HG03060 (cell line): ENCODE measurements at regions not wholly inside any gene's neighbourhood (a gene's known extent, or its start where the extent isn't known, plus 50 kb on each side); places are given as distances from the start of the nearest gene placed in this dataset.
"Not testable (repeated sequence)": the region's sequence is repeated elsewhere in the genome, so short reads cannot be mapped to it uniquely, and the experiment has no call there.

ENCODE experiments used
- ATAC-seq: cut with Tn5 transposase; IDR thresholded peaks from one replicate; pipeline ENCODE4 v1.9.1; 2021; ENCODE audit warnings: low read depth, moderate number of reproducible peaks; ENCODE audit not compliant: unreplicated experiment

DNA sequence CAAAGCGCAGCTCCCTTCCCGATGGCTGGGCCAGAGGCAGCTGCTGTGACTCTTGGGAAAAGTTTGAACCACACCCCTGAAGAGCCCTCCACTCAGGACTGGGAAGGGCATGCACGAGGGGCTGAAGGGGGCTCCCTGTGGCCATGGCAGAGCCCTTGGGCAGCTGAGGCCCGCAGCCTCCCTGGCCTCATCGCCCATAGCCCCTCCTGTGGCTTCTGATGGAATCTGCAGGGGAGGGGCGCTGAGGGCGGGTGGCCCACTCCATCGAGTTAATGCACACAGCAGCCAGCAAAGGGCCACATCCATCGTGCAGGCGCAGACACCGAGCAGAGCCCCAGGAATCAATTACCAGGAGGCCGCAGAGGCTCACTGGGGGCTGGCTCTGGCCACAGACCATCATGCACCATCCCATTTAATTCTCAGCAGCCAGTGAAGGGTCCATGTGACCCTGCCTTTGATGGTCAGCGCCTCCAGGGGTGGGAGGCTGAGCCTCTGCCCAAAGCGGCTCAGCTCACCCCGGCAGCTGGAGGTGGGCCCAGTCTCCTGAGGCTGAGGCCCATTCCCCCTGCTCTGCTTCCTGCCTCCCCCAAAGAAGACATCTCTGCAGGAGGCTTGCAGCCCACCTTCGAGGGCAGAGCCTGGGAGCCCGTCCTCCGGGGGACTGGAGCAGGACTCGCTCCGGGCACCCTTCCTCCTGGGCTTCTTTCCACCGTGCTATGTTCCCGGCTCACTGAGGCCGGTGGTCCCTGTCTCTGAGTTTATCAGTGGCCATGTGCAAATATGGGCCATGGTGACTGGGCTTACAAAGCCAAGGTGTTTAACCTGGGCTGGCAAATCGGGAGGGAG lies 1410.2 kb downstream of the BRD1 start:
- ATAC-seq: no peak

DNA sequence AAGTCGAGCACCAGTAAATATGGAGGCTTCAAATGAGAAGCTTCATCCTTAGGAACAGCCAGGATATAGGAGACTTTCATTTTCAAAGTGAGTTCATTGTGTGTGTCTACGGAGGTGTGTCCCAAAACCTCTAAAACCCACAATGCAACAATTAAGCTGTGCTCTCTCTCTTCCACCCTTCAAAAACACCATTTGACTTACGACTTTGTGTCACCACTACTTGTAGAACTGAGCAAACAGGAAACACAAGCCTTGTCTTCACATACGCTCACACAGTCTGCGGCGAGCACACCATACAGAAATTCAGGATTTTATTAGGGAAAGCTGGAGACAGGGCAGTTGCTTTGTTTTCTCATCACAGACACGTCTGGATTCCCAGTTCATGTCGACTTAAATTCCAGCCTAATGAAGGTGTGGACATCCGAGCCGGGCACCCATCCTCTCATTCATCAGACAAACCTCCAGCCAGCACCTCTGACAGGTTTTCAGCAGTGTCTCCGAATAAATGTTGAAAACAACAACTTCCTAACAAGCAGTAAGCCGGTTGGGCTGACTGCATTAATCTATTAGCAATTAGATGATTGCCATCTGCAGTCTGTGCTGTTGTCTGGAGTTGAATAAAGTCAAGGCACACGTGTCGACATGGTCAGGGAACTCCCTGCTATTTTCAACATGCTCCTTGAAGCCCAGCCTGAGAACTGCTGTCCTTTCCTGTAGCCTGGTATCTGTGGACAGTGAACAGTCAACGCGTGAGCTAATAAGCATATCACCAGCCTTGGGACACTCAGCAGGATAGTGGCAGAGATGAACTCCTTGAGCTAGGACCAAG lies 1411.1 kb downstream of the BRD1 start:
- no peak for ATAC-seq

DNA sequence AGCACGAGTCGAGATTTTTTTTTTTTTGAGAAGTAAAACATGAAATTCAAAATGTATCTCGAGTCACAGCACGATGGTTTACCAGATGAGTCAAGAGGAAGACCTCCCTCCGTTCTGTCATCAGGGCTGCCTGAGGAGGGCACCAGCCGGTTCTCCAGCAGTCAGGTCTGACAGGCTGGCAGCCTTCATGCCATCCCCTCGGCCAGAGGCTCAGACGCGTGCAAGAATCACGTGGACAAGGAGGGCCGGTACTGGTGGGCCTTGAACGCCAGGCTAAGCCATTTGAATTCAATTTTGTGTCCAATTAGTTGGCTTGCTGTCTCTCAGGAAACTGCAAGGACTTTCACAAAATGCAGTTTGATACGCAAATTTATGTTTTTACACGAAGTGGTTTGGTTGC lies 1412.2 kb downstream of the BRD1 start:
- no peak for ATAC-seq

DNA sequence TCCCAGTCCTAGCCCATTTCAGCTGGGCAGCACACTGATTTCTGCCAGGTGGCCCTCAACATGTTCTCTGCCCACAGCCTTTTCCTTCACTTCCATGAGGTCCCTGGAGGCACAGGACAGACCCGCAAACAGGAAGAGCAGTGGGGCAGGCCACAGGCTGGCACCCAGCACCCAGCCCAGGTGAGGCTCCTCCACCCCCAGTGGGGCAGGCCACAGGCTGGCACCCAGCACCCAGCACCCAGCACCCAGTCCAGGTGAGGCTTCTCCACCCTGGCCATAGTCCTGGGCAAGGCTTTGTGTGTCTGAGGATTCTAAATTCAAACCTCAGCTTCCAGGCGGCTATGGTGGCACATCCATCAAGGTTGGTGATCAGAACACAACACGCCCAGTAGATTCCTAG lies 1413.0 kb downstream of the BRD1 start:
- ATAC-seq: no peak

DNA sequence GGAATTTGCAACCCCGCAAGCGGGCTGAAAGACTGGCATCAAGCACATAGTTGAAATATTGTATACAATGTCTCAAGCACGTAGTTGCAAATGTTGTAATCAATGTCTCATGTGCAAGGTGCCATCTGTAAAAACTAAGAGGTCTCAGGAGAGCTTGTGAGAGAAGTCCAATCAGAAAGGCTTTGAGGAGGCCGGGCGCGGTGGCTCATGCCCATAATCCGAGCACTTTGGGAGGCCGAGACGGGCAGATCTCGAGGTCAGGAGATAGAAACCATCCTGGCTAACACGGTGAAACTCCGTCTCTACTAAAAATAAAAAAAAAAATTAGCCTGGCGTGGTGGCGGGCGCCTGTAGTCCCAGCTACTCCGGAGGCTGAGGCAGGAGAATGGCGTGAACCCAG lies 1414.7 kb downstream of the BRD1 start:
- ATAC-seq: not testable (repeated sequence)

DNA sequence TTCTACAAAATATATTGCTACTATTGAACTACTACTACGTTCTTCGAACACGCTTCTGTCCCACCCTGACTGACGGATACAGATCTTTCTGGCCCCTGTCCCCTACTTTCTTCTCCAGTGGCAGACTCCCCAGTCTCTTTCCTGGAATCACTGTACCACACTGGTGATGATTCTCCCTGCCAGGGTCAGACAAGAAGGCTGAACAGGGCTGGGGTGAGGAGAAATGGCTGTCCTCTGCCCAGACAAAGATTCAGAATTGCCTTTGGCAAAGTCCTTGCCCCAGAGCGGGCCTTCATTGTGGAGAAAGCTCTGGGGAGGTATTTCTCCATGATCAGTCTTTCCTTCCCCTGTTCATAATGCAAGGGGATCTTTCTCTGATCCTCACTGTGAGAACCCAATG lies 1417.1 kb downstream of the BRD1 start:
- ATAC-seq: no peak

DNA sequence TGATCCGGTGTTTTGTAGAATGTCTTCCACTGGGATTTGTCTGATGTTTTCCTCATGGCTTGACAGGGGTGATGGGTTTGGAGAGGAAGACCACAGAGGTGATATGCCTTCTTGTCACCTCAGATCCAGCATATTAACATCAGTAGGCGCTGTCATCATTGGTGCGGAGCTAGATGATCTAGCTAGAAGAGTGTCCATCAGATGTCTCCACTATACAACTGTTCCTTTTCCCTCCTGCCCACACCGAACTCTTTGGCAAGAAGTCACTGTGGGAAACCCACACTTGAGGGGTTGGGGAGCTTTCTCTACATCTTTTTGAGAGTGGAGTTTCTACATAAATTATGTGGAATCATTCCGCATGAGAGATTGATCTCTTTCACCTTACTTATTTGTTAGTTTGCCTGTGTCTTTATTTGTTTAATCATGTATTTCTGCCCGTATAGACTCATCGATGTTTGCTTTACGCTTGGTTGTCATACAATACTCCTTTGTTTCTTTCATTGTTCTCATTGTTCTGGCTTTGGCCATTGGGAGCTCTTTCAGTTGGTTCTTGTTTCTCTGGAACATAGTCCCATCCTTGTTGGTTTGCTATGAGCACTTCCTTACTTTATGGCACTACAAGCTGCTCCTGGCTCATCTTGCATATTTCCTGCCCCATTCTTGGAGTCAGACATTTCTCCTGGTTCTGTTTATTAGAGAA lies 1420.3 kb downstream of the BRD1 start:
- no peak for ATAC-seq

DNA sequence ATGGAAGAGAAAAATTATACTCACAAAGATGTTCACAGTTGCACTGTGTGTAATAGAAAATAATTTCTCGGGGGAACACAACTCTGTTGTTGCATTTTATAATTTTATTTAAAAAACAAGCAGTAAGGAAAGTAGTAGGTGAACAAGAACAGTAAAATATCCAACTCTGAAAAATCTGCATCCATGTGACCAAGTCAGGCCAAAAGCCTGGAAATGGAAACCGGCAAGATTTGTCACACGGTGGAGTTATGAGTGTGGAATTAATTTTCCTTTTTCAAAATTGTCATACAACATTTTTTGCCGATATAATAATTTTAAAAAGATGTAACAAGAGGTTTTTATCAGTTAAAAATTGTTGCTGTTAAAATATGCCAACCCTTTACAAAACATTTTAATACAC lies 1421.5 kb downstream of the BRD1 start:
- ATAC-seq: no peak

DNA sequence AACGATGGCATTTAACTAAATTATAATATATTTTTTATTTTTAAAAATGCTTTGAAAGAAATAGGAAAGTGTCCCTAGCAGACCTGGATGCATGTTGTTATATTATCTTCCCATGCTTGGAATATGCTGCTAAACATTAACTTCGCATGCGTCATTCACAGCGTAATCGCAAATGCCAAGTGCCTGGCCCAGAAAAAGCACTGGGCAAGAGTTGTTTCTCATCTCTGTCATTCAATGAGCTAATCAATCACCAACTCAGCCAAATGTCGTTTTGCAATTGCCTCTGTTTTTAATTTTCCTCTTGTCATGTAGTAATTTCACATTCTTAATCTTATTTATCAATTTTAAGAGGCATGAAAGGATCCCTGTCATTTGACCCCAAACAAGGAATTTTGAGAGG lies 1421.9 kb downstream of the BRD1 start:
- no peak for ATAC-seq

DNA sequence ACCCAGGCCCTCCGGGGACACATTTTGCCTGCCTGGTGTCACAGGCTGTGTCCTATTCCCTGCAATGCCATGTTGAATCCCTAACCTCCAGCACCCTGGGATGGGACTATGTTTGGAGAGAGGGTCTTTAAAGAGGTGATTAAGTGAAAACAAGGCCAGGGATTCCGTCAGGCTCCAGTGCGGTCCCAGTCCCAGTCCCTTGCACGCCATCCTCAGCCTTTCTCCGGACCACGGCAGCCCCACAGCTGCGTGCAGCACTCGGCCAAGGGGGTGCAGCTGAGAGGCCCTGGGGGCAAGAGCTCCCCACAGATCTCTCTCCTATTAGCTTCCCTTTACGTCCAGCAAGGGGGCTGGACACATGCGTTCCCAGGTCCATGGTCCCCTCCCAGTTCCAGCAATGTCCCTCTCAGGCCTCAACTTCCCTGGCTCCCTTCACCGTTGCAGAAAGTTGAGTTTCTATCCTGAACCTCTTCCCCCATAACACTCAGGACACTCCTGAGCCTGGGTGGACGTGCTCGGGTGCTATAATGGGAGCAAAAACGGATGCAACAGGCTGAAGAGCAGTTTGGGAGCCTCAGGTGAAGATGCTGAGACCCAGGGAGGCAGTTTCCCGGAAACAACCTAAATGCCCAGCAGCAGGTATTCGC lies 1422.7 kb downstream of the BRD1 start:
- no peak for ATAC-seq

DNA sequence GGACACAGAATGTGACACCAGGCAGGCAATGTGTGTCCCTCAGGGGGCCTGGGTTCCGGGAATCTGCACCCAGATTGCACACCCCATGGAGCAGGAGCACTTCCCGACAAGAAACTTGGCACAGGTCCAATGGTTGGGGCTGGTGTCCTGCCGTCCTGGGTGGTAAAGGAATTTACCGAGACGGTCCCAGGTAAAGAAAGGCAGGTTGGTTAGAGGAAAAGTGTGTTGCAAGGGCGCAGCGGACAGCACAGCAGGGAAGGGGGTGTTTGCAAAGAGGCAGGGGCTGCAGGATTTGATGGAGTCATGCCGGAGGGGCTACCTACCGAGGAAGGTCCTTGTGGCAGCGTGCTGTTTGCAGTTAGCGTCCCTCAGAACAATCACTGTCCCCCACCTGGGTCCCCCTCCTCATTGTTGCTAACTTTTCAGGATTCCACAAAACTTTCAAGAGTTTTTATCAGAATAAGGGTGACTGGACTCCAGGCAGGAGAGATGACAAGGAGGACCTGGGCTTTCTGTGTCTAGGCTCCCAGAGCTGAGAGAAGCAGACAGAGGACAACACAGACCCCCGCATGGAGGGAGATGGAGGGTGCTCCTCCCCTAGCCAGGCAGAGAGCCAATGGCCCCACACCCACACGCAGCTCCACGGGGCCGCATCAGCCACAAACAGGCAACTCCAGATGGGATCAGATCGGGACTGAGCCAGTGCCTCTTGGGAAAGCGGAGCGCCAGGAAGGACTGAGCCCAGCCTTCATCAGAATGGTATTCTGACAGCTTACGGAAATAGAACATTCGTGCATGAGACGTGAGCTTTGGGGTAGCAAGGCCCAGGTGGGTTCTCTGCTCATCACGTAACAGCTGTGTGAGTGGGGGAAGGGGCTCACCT lies 1423.9 kb downstream of the BRD1 start:
- ATAC-seq: no peak

DNA sequence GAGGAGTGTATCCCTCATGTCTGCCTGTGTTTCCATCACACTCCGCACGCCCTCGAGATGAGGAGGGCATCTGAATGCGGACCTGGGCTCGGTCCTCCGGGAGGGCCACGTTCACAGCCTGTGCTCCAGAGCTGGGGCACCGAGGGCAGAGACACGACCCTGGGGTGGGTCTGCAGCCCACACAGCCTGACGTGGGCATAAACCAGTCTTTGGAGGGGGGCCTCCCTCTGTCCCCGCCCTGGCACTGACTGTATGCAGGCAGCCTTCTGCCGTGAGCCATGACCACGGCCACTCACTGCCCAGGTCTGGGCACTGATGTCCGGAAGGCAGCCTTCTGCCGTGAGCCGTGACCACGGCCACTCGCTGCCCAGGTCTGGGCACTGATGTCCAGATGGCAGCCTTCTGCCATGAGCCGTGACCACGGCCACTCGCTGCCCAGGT lies 1425.1 kb downstream of the BRD1 start:
- no peak for ATAC-seq

DNA sequence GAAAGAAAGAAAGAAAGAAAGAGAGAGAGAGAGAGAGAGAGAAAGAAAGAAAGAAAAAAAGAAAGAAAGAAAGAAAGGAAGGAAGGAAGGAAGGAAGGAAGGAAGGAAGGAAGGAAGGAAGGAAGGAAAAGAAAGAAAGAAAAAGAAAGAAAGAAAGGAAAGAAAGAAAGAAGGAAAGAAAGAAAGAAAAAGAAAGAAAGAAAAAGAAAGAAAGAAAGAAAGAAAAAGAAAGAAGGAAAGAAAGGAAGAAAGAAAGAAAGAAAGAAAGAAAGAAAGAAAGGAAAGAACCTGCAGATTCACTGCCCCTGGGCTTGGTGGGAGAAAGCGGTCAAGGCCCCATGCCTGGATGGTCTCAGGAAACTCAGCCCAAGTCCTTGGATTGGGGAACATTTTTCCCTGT lies 1426.2 kb downstream of the BRD1 start:
- ATAC-seq: not testable (repeated sequence)

DNA sequence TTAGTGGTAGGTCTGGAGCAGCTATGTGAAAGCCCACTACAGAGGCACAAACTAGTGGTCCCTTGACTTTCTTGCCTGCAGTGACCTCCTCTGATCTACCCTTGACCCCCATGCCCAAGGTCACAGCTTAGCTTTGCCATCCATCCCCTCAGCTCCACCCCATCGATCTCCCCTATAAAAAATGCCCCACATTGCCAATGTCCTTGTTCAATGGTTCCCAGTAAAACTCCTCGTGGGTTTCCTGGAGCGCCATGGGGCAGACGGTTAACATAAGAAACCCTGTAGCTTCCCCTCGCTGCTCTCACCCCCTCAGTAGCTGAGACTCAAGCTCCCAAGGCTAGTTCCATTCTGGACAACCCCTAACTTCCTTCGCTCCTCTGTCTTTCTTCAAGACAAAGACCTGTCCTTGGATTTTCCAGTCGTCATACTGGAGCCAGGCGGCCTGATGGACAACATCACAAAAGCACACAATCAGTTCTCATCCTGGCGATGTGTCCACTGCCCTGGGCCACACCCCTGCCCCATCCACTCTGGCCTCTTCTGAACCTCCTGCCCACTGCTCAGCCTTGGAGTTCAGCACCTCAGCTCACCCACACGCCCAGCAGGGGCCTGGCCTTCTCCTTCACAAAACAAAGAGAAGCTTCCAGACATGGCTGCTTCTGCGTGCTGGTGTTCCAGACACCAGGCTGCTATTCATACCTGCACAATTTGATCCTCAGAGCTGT lies 1429.3 kb downstream of the BRD1 start:
- ATAC-seq: no peak

DNA sequence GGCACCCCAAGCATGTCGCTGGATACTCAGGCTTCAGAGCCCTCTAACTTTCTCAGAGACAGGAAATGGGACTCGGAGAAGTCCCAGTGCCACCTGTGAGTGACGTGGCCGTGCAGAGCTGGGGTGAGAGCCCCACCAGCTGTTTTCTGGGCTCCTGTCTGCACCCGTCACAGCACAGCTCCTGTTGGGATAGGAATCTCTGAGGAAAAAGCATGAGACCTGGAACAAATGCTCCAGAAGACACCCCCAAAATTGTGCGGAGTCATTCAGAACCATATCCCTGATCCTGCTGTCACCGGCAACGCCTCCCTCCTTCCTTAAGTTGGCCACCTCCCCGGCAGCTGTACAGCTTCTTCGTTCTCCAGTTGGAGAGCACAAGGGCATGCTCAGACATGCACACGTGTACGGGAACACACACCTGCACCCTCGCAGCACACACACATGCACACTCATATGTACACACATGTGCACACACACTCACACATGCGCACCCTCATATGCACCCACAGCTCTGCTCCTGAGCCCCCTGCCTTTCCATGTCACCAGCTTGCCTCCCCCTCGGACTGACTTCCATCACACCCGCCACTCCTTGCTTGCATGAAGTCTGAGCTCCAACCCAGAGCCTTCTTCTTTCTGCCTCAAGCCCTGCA lies 1430.0 kb downstream of the BRD1 start:
- ATAC-seq: no peak

DNA sequence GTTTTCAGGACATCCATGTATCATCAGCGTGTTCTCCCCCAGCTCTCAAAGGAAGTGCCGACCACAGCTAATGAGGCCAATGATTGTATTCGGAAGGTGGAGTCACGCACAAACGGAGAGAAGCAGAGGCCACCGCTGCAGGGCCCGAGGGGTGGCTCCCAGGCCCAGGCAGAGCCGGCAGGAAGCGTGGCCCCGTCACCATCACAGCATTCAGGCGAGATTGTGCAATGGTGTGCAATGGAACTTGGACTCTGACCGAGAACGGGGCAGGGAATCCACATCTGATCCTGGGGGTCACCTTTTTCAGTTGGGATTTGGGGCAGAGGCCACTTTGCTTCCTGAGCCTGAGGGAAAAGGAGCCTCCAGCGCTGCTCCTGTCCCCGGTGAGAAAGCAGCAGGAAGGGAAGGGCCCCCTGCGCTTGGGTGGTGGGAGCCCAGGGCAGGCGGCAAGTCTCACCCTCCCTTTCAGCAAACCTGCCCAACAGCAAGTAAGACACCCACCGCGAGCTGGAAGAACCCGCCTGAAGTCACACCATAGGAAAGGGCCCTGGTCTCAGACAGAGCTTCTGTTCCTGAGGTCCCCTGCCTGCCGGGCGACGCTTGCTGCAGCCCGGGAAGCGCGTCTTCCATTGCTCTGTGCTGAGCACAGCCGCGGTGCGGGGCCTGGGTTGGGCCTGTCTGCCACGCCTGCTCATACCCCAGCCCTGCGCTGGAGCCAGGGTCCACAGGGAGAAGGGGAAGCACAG lies 1430.7 kb downstream of the BRD1 start:
- no peak for ATAC-seq

DNA sequence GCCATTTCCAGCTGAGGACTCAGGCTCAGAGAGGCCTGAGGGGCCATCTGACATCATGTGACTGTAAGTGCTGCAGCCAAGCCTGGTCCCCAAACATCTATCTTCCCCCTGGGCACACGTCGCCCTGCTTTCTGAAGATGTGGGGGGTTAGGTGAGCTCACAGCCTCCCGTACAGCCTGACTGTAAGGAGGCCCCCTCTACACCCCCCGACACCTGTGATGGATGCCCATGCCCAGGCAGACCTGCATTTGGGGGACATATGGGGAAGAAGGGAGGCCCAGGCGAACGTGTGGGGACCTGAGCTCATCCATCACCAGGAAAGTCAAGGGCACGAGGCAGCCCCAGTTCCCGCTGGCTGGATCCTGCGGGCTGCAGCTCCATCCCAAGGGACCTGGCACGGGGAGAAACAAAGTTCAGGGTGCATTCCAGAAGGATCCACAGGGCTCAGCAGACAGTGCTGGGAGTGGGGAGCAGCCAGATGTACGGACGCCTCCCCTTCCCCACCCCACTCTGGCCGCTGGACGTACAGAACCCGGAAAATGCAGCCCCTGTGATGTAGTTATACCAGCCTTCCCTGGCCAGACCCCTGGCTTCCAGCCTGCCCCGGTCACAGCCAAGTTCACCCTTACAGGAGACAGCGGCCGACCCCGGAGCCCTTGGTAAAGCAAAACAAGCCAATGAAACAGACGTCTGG lies 1431.4 kb downstream of the BRD1 start:
- no peak for ATAC-seq
